ENCODE measurements at regions not wholly inside any gene's neighbourhood (a gene's known extent, or its start where the extent isn't known, plus 50 kb on each side); places are given as distances from the start of the nearest gene placed in this dataset.

DNA sequence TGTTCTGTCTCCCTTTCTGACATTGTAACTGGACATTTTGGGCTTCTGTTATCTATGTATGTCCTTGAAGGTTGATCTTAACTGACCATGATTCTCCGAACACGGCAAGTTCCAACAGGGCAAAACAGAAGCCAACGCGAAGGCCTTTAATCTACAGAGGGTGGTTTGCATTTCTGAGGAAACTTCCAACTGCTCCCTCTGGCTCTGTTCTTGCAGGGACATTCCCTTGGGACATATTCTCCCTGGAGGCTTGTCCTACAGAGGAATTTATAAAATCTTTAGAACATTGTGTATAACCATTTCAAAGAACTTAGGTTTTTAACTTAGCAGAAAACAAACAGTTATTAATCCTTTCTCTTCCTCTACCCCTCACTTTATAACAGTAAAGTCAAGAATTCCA, 189.0 kb upstream of the CDYL start:
- TF ChIP-seq, protein P1, sequence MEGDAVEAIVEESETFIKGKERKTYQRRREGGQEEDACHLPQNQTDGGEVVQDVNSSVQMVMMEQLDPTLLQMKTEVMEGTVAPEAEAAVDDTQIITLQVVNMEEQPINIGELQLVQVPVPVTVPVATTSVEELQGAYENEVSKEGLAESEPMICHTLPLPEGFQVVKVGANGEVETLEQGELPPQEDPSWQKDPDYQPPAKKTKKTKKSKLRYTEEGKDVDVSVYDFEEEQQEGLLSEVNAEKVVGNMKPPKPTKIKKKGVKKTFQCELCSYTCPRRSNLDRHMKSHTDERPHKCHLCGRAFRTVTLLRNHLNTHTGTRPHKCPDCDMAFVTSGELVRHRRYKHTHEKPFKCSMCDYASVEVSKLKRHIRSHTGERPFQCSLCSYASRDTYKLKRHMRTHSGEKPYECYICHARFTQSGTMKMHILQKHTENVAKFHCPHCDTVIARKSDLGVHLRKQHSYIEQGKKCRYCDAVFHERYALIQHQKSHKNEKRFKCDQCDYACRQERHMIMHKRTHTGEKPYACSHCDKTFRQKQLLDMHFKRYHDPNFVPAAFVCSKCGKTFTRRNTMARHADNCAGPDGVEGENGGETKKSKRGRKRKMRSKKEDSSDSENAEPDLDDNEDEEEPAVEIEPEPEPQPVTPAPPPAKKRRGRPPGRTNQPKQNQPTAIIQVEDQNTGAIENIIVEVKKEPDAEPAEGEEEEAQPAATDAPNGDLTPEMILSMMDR (IDR thresholded peaks at IDR 0.05) = no peak
- TF ChIP-seq POLR2AphosphoS5 (IDR thresholded peaks at IDR 0.05) = no peak
- no peak for TF ChIP-seq EP300 (IDR thresholded peaks at IDR 0.05)
- no peak for TF ChIP-seq POLR2A (IDR thresholded peaks at IDR 0.05; ENCODE audit: low read depth)
